SK-N-SH treated with all-trans-retinoic acid at 6 μM for 48 hours (cell line): ENCODE measurements at regions not wholly inside any gene's neighbourhood (a gene's known extent, or its start where the extent isn't known, plus 50 kb on each side); places are given as distances from the start of the nearest gene placed in this dataset.

ENCODE experiments used
- ATAC-seq: fragments of 200-7000 bp; cut with Tn5 transposase; 3 replicates; pipeline ENCODE4 v1.9.1; 2020; ENCODE audit warnings: mild to moderate bottlenecking, moderate library complexity
- ARNTL ChIP-seq: fragments of 450-650 bp; formaldehyde crosslinking; IDR thresholded peaks from 2 replicates; pipeline ENCODE4 v1.5.0; 2020; ENCODE audit warnings: low read depth, mild to moderate bottlenecking, moderate library complexity, borderline replicate concordance
- BACH2 ChIP-seq: fragments of 250-450 bp; sonication (Bioruptor Pico); IDR thresholded peaks from 2 replicates; pipeline ENCODE4 v1.9.0; 2021; ENCODE audit warnings: mild to moderate bottlenecking, borderline replicate concordance
- CREB5 ChIP-seq: fragments of 250-450 bp; sonication (Bioruptor Pico); IDR thresholded peaks from 2 replicates; pipeline ENCODE4 v1.5.1; 2020; ENCODE audit warnings: low read depth, mild to moderate bottlenecking, moderate library complexity
- CSDC2 ChIP-seq: fragments of 250-450 bp; sonication (Bioruptor Pico); IDR thresholded peaks from 2 replicates; pipeline ENCODE4 v1.5.0; 2020; ENCODE audit warnings: mild to moderate bottlenecking, moderate library complexity
- ESRRG ChIP-seq: fragments of 250-450 bp; sonication (Bioruptor Pico); IDR thresholded peaks from 2 replicates; pipeline ENCODE4 v1.6.1; 2021; ENCODE audit warnings: mild to moderate bottlenecking
- GLIS3 ChIP-seq: fragments of 250-450 bp; sonication (Bioruptor Pico); IDR thresholded peaks from 2 replicates; pipeline ENCODE4 v1.5.0; 2020; ENCODE audit warnings: mild to moderate bottlenecking, moderate library complexity
- OSR1 ChIP-seq: fragments of 250-450 bp; sonication (Bioruptor Pico); IDR thresholded peaks from 2 replicates; pipeline ENCODE4 v1.8.0; 2022; ENCODE audit warnings: moderate library complexity, mild to moderate bottlenecking, inconsistent platforms
- PATZ1 ChIP-seq: fragments of 250-450 bp; sonication (Bioruptor Pico); IDR thresholded peaks from 2 replicates; pipeline ENCODE4 v1.8.0; 2020; ENCODE audit warnings: mild to moderate bottlenecking, moderate library complexity, borderline replicate concordance
- RARB ChIP-seq: fragments of 250-450 bp; sonication (Bioruptor Pico); IDR thresholded peaks from 2 replicates; pipeline ENCODE4 v1.8.0; 2021; ENCODE audit warnings: mild to moderate bottlenecking, moderate library complexity
- SNAI2 ChIP-seq: fragments of 250-450 bp; sonication (Bioruptor Pico); IDR thresholded peaks from 2 replicates; pipeline ENCODE4 v1.5.0; 2020; ENCODE audit warnings: mild to moderate bottlenecking, moderate library complexity
- TCF4 ChIP-seq: fragments of 250-450 bp; sonication (Bioruptor Pico); IDR thresholded peaks from 2 replicates; pipeline ENCODE4 v1.8.0; 2021; ENCODE audit warnings: mild to moderate bottlenecking, moderate library complexity, borderline replicate concordance
- TOX ChIP-seq: fragments of 250-450 bp; sonication (Bioruptor Pico); IDR thresholded peaks from 2 replicates; pipeline ENCODE4 v1.8.0; 2021; ENCODE audit warnings: mild to moderate bottlenecking, moderate library complexity, borderline replicate concordance
- ZC3H10 ChIP-seq: fragments of 250-450 bp; sonication (Bioruptor Pico); IDR thresholded peaks from 2 replicates; pipeline ENCODE4 v1.5.1; 2021; ENCODE audit warnings: mild to moderate bottlenecking, moderate library complexity
- ZFP3 ChIP-seq: fragments of 250-450 bp; sonication (Bioruptor Pico); IDR thresholded peaks from 2 replicates; pipeline ENCODE4 v1.5.0; 2020; ENCODE audit warnings: mild to moderate bottlenecking, moderate library complexity
- ZFP30 ChIP-seq: fragments of 450-650 bp; formaldehyde crosslinking; IDR thresholded peaks from 2 replicates; pipeline ENCODE4 v1.5.0; 2022; ENCODE audit warnings: mild to moderate bottlenecking, moderate library complexity
- ZNF565 ChIP-seq: fragments of 450-650 bp; formaldehyde crosslinking; conservative IDR thresholded peaks from 2 replicates; pipeline ENCODE4 v1.5.0; 2020; ENCODE audit warnings: low read depth, mild to moderate bottlenecking, moderate library complexity
- ZNF70 ChIP-seq: fragments of 450-650 bp; formaldehyde crosslinking; IDR thresholded peaks from 2 replicates; pipeline ENCODE4 v1.5.0; 2020; ENCODE audit warnings: mild to moderate bottlenecking, moderate library complexity
- ZNF8 ChIP-seq: fragments of 450-650 bp; formaldehyde crosslinking; IDR thresholded peaks from 2 replicates; pipeline ENCODE4 v1.5.0; 2020; ENCODE audit warnings: mild to moderate bottlenecking, moderate library complexity
- TF ChIP-seq, protein P1 (sequence below): fragments of 250-450 bp; sonication (Bioruptor Pico); IDR thresholded peaks from 2 replicates; pipeline ENCODE4 v1.5.1; 2021; ENCODE audit warnings: mild to moderate bottlenecking, moderate library complexity

- TF ChIP-seq CSDC2 (CRISPR knock-in tag) (no peak), RARB (CRISPR knock-in tag) (no peak), ZFP3 (CRISPR knock-in tag) (no peak), TOX (CRISPR knock-in tag) (no peak), ZNF70 (no peak), ZNF8 (CRISPR knock-in tag) (no peak), ZC3H10 (CRISPR knock-in tag) (no peak), OSR1 (no peak), GLIS3 (no peak), PATZ1 (CRISPR knock-in tag) (no peak), ESRRG (CRISPR knock-in tag) (no peak), ZFP30 (CRISPR knock-in tag) (no peak), TCF4 (CRISPR knock-in tag) (no peak), SNAI2 (CRISPR knock-in tag) (no peak)
- no peak for ATAC-seq
Measured at GRCh38 chr14:82879949-82880535, 1346.4 kb upstream of the SEL1L start.

DNA sequence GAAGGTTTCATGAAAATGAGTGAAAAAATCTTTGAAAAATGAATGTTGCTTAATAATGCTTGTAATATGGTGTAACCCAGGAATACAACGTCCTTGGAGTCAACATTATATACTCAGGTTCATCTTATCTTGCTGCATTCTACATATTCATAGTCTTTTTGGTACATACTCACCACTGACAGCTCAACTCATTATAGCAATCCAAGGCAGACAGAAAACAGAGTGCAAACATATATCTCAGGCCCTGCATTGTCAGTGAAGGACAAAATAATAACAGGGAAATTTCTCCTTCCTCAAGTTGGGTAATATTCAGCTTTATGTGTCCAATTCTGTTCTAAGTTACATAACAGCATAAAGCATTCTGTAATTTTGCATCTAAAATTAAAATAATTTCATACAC is 1353.0 kb upstream of the SEL1L start:
- no peak for ATAC-seq
- TF ChIP-seq BACH2 (CRISPR knock-in tag) (no peak), TCF4 (CRISPR knock-in tag) (no peak), CREB5 (CRISPR knock-in tag) (no peak), TOX (CRISPR knock-in tag) (no peak)

- ATAC-seq: no peak
- TF ChIP-seq ARNTL: no peak
- TF ChIP-seq, protein P1, sequence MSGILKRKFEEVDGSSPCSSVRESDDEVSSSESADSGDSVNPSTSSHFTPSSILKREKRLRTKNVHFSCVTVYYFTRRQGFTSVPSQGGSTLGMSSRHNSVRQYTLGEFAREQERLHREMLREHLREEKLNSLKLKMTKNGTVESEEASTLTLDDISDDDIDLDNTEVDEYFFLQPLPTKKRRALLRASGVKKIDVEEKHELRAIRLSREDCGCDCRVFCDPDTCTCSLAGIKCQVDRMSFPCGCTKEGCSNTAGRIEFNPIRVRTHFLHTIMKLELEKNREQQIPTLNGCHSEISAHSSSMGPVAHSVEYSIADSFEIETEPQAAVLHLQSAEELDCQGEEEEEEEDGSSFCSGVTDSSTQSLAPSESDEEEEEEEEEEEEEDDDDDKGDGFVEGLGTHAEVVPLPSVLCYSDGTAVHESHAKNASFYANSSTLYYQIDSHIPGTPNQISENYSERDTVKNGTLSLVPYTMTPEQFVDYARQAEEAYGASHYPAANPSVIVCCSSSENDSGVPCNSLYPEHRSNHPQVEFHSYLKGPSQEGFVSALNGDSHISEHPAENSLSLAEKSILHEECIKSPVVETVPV (CRISPR knock-in tag): no peak
- TF ChIP-seq ZNF70: no peak
- TF ChIP-seq PATZ1 (CRISPR knock-in tag): no peak
Measured at GRCh38 chr14:82889701-82890100, 1356.0 kb upstream of the SEL1L start.

DNA sequence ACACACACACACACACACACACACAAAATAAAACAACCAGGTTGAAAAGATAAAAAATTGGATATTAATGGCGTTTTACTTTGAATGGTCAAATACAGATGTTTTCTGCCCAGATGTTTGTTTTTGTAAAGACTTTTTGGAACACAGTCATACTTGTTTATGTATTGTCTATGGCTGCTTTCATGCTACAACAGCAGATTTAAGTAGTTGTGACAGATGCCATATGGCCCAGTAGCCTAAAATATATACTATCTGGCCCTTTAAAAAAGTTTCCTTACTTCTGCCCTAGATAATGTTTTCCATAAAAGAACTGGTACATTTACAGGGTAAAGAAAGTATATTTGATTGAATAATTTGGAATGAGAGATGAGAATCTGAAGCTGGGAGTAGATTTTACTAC is 1362.8 kb upstream of the SEL1L start:
- no peak for TF ChIP-seq ZFP3 (CRISPR knock-in tag)
- TF ChIP-seq, protein P1 (CRISPR knock-in tag): no peak
- no peak for TF ChIP-seq TCF4 (CRISPR knock-in tag)
- no peak for TF ChIP-seq PATZ1 (CRISPR knock-in tag)
- no peak for TF ChIP-seq CREB5 (CRISPR knock-in tag)
- no peak for TF ChIP-seq CSDC2 (CRISPR knock-in tag)
- no peak for TF ChIP-seq ZNF565 (CRISPR knock-in tag)
- no peak for TF ChIP-seq ZC3H10 (CRISPR knock-in tag)
- no peak for TF ChIP-seq ZNF70
- TF ChIP-seq ESRRG (CRISPR knock-in tag): no peak
- TF ChIP-seq ZNF8 (CRISPR knock-in tag): no peak
- ATAC-seq: no peak
